GM23338 (cell line): ENCODE measurements at regions not wholly inside any gene's neighbourhood (a gene's known extent, or its start where the extent isn't known, plus 50 kb on each side); places are given as distances from the start of the nearest gene placed in this dataset.

Experiments
- ATAC-seq: fragments of 200-7000 bp; cut with Tn5 transposase; 3 replicates; pipeline ENCODE4 v1.9.1; 2020
- DNase-seq: peaks from one replicate; pipeline ENCODE4 v3.0.0-alpha.2; 2015; ENCODE audit warnings: low spot score
- H2AFZ ChIP-seq: fragments of 200-600 bp; sonication (generic); 2 replicates; pipeline ENCODE4 v1.8.0; 2016; ENCODE audit warnings: antibody characterized with exemption, mild to moderate bottlenecking, moderate library complexity
- H3F3A ChIP-seq: fragments of 200-600 bp; sonication (generic); replicated peaks from 2 replicates; pipeline ENCODE4 v1.8.0; 2017; ENCODE audit warnings: antibody characterized with exemption, mixed run types, low read depth
- H3K27ac ChIP-seq: fragments of 200-600 bp; sonication (generic); 2 replicates; pipeline ENCODE4 v1.6.1; 2016; ENCODE audit warnings: low read depth
- H3K27me3 ChIP-seq: fragments of 200-600 bp; sonication (generic); 2 replicates; pipeline ENCODE4 v1.8.0; 2016; ENCODE audit warnings: mild to moderate bottlenecking, mixed run types, moderate library complexity; ENCODE audit not compliant: insufficient read depth
- H3K36me3 ChIP-seq: fragments of 200-600 bp; sonication (generic); 2 replicates; pipeline ENCODE4 v1.8.0; 2016; ENCODE audit warnings: mild to moderate bottlenecking; ENCODE audit not compliant: insufficient read depth
- H3K4me1 ChIP-seq: fragments of 200-600 bp; sonication (generic); 2 replicates; pipeline ENCODE4 v1.8.0; 2016; ENCODE audit warnings: mild to moderate bottlenecking, moderate library complexity; ENCODE audit not compliant: insufficient read depth
- H3K4me2 ChIP-seq: fragments of 200-600 bp; sonication (generic); 2 replicates; pipeline ENCODE4 v1.7.1; 2017; ENCODE audit warnings: mixed run types
- H3K4me3 ChIP-seq: fragments of 200-600 bp; sonication (generic); 2 replicates; pipeline ENCODE4 v1.6.1; 2016; ENCODE audit warnings: mixed run types
- H3K79me2 ChIP-seq: fragments of 200-600 bp; sonication (generic); replicated peaks from 2 replicates; pipeline ENCODE4 v1.8.0; 2017; ENCODE audit warnings: mild to moderate bottlenecking; ENCODE audit not compliant: insufficient read depth
- H3K9me2 ChIP-seq: fragments of 200-600 bp; sonication (generic); 2 replicates; pipeline ENCODE4 v1.8.0; 2017; ENCODE audit not compliant: insufficient read depth
- H4K20me1 ChIP-seq: fragments of 200-600 bp; sonication (generic); replicated peaks from 2 replicates; pipeline ENCODE4 v1.8.0; 2017; ENCODE audit warnings: mild to moderate bottlenecking; ENCODE audit not compliant: insufficient read depth
- H3K27ac Mint-ChIP-seq: 2 replicates; pipeline ENCODE4 v1.8.0; 2020; ENCODE audit warnings: inconsistent platforms, mild to moderate bottlenecking, moderate library complexity, mixed read lengths
- H3K27me3 Mint-ChIP-seq: 3 replicates; pipeline ENCODE4 v1.8.0; 2022; ENCODE audit warnings: low read depth, mild to moderate bottlenecking, moderate library complexity, mixed read lengths, inconsistent platforms; ENCODE audit not compliant: insufficient read depth, poor library complexity
- H3K36me3 Mint-ChIP-seq: 3 replicates; pipeline ENCODE4 v1.8.0; 2021; ENCODE audit warnings: low read depth, mild to moderate bottlenecking, inconsistent platforms, moderate library complexity, mixed read lengths
- H3K4me1 Mint-ChIP-seq: 3 replicates; pipeline ENCODE4 v1.8.0; 2020; ENCODE audit warnings: mild to moderate bottlenecking, inconsistent platforms, mixed read lengths
- H3K4me3 Mint-ChIP-seq: 3 replicates; pipeline ENCODE4 v1.8.0; 2021; ENCODE audit warnings: moderate library complexity, mild to moderate bottlenecking, inconsistent platforms, mixed read lengths
- H3K9me3 Mint-ChIP-seq: 3 replicates; pipeline ENCODE4 v1.8.0; 2020; ENCODE audit warnings: moderate library complexity, mild to moderate bottlenecking, inconsistent platforms, mixed read lengths
- CREB1 ChIP-seq: fragments of 250-450 bp; sonication (Bioruptor Pico); IDR thresholded peaks from 2 replicates; pipeline ENCODE4 v1.5.0; 2020; ENCODE audit warnings: low read depth, mild to moderate bottlenecking, moderate library complexity
- CTCF ChIP-seq, 2 experiments: fragments of 200-600 bp in 1 of 2; sonication (generic) in 1 of 2; conservative IDR thresholded peaks; 2 replicates each; pipeline versions ENCODE4 v1.5.1 to v1.6.1; 2016 to 2017; ENCODE audit warnings: antibody characterized with exemption in 2 of 2, low read depth in 2 of 2, mild to moderate bottlenecking in 2 of 2, moderate library complexity in 1 of 2
- NANOG ChIP-seq: IDR thresholded peaks from 2 replicates; pipeline ENCODE4 v1.6.1; 2016; ENCODE audit warnings: antibody characterized with exemption, borderline replicate concordance
- POLR2AphosphoS5 ChIP-seq: IDR thresholded peaks from 2 replicates; pipeline ENCODE4 v1.6.1; 2016; ENCODE audit warnings: antibody characterized with exemption, low read depth
- REST ChIP-seq: IDR thresholded peaks from one replicate; pipeline ENCODE4 v1.6.1; 2018; ENCODE audit warnings: antibody characterized with exemption; ENCODE audit not compliant: unreplicated experiment
- STAT1 ChIP-seq: IDR thresholded peaks from one replicate; pipeline ENCODE4 v1.6.1; 2016; ENCODE audit warnings: antibody characterized with exemption; ENCODE audit not compliant: unreplicated experiment
- ZNF114 ChIP-seq: fragments of 250-450 bp; sonication (Bioruptor Pico); IDR thresholded peaks from 2 replicates; pipeline ENCODE4 v1.5.0; 2020; ENCODE audit warnings: mild to moderate bottlenecking, moderate library complexity
- ZNF462 ChIP-seq: fragments of 250-450 bp; sonication (Bioruptor Pico); IDR thresholded peaks from 2 replicates; pipeline ENCODE4 v1.5.0; 2020; ENCODE audit warnings: mild to moderate bottlenecking, moderate library complexity

GRCh38 chr20:50389438-50389807, 120.8 kb upstream of the PTPN1 start (continued):
- TF ChIP-seq ZNF462 (CRISPR knock-in tag) (no peak), NANOG (no peak)

GRCh38 chr20:50389808-50390684, 120.1 kb upstream of the PTPN1 start:
- Histone ChIP-seq H4K20me1 (no peaks in the 10 kb centered on the region), H3K4me2 (no peak overlapping the region), H3K79me2 (no peaks in the 10 kb centered on the region), H3K27ac (no peak overlapping the region), H3K4me3 (no peak overlapping the region), H3K27me3 (no peaks in the 10 kb centered on the region), H3K36me3 (no peaks in the 10 kb centered on the region), H2AFZ (no peak overlapping the region), H3K4me1 (no peaks in the 10 kb centered on the region), H3K9me2 (no peaks in the 10 kb centered on the region), H3F3A (no peaks in the 10 kb centered on the region)
- no peak overlapping the region for H3K27ac Mint-ChIP-seq
- no peak overlapping the region for H3K4me3 Mint-ChIP-seq
- no peaks in the 10 kb centered on the region for H3K9me3 Mint-ChIP-seq
- no peaks in the 10 kb centered on the region for H3K36me3 Mint-ChIP-seq
- no peaks in the 10 kb centered on the region; the same call in 2 of the 3 replicates for H3K4me1 Mint-ChIP-seq
- ATAC-seq (no peak), DNase-seq (no peak)
- peaks cover 10% of the 10 kb centered on the region for H3K27me3 Mint-ChIP-seq
- TF ChIP-seq STAT1 (no peak), POLR2AphosphoS5 (no peak), ZNF114 (CRISPR knock-in tag) (no peak), REST (no peak), NANOG (no peak), CTCF (conservative IDR thresholded peaks at IDR 0.05; ENCODE audit: low read depth in 2 of 2) (no peak), CREB1 (no peak)
